Glutamatergic neuron (in vitro differentiated cells): ENCODE measurements at regions not wholly inside any gene's neighbourhood (a gene's known extent, or its start where the extent isn't known, plus 50 kb on each side); places are given as distances from the start of the nearest gene placed in this dataset.

Experiments used
- DNase-seq: peaks from one replicate; pipeline ENCODE4 v3.0.0; 2022
- H3K27ac Mint-ChIP-seq: one replicate; pipeline ENCODE4 v1.8.0; 2020; ENCODE audit warnings: mild to moderate bottlenecking, mixed read lengths, inconsistent platforms; ENCODE audit not compliant: unreplicated experiment
- H3K27me3 Mint-ChIP-seq: one replicate; pipeline ENCODE4 v1.8.0; 2020; ENCODE audit warnings: mild to moderate bottlenecking, moderate library complexity, mixed read lengths, inconsistent platforms; ENCODE audit not compliant: unreplicated experiment
- H3K36me3 Mint-ChIP-seq: one replicate; pipeline ENCODE4 v1.8.0; 2020; ENCODE audit warnings: mild to moderate bottlenecking, mixed read lengths, inconsistent platforms; ENCODE audit not compliant: unreplicated experiment
- H3K4me1 Mint-ChIP-seq: one replicate; pipeline ENCODE4 v1.8.0; 2020; ENCODE audit warnings: mild to moderate bottlenecking, low read depth, mixed read lengths, inconsistent platforms; ENCODE audit not compliant: unreplicated experiment
- H3K4me3 Mint-ChIP-seq: one replicate; pipeline ENCODE4 v1.8.0; 2020; ENCODE audit warnings: mild to moderate bottlenecking, mixed read lengths, inconsistent platforms; ENCODE audit not compliant: unreplicated experiment
- H3K9me3 Mint-ChIP-seq: one replicate; pipeline ENCODE4 v1.8.0; 2020; ENCODE audit warnings: mild to moderate bottlenecking, moderate library complexity, mixed read lengths, inconsistent platforms; ENCODE audit not compliant: unreplicated experiment
- TF ChIP-seq, protein P1 (sequence below): fragments of 200-600 bp; sonication (generic); IDR thresholded peaks from one replicate; pipeline ENCODE4 v1.5.0; 2021; ENCODE audit not compliant: partially characterized antibody, unreplicated experiment

DNA sequence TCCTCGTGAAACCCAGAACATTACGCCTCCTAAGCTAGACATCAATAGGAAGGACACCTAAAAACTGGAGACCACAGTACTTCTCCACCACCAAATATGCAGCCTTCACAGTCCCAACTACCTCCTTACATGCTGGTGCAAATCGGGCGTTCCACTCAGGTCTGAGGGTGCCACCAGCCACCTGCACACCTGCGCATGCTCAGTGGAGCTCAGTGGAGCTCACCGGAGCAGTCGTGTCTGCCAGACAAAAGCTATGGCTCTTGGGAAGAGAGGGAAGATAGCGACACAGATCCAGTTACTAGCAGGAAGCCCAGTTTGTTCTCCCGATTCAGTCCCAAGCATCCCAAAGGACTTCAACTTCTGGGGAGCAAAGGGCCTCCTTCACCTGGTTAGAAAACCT is 237.1 kb downstream of the TSHZ3 start:
- TF ChIP-seq, protein P1, sequence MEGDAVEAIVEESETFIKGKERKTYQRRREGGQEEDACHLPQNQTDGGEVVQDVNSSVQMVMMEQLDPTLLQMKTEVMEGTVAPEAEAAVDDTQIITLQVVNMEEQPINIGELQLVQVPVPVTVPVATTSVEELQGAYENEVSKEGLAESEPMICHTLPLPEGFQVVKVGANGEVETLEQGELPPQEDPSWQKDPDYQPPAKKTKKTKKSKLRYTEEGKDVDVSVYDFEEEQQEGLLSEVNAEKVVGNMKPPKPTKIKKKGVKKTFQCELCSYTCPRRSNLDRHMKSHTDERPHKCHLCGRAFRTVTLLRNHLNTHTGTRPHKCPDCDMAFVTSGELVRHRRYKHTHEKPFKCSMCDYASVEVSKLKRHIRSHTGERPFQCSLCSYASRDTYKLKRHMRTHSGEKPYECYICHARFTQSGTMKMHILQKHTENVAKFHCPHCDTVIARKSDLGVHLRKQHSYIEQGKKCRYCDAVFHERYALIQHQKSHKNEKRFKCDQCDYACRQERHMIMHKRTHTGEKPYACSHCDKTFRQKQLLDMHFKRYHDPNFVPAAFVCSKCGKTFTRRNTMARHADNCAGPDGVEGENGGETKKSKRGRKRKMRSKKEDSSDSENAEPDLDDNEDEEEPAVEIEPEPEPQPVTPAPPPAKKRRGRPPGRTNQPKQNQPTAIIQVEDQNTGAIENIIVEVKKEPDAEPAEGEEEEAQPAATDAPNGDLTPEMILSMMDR = no peak
- H3K9me3 Mint-ChIP-seq = no peaks in the 10 kb centered on the region
- DNase-seq = no peak

DNA sequence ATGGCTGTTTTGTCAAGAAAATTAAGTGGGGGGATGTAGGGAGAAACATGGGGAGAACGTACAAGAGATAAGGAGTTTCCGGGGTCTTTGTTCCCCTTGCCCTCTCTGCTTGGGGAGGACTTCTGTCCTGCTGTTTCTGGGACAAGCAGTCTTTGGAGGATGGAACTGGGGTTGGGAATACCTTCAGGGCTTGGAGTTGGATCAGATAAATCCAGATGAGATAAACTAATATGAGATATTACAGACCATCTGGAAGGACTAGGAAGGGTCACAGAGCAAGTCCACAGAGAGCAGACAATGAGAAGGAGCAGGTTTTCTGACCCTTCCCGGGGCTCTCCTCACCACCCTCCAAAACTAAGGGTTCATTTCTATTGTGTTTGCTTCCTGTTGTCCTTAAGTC is 237.5 kb downstream of the TSHZ3 start:
- Mint-ChIP-seq H3K36me3 (no peaks in the 10 kb centered on the region), H3K4me3 (no peak overlapping the region), H3K27ac (no peak overlapping the region), H3K4me1 (peaks cover 2% of the 10 kb centered on the region), H3K9me3 (no peaks in the 10 kb centered on the region), H3K27me3 (no peaks in the 10 kb centered on the region)
- no peak for DNase-seq
- TF ChIP-seq, protein P1 = no peak

More for the DNA sequence above, 237.1 kb downstream of the TSHZ3 start:
- Mint-ChIP-seq H3K4me1 (peaks cover under 1% of the 10 kb centered on the region), H3K27me3 (no peaks in the 10 kb centered on the region), H3K27ac (no peak overlapping the region), H3K4me3 (no peak overlapping the region), H3K36me3 (no peaks in the 10 kb centered on the region)

GRCh38 chr19:31110336-31110735 is 238.9 kb downstream of the TSHZ3 start:
- TF ChIP-seq, protein P1 = no peak
- Mint-ChIP-seq H3K36me3 (no peaks in the 10 kb centered on the region), H3K27ac (no peak overlapping the region), H3K4me1 (peaks cover 2% of the 10 kb centered on the region), H3K27me3 (no peaks in the 10 kb centered on the region), H3K9me3 (no peaks in the 10 kb centered on the region), H3K4me3 (no peak overlapping the region)
- no peak for DNase-seq

DNA sequence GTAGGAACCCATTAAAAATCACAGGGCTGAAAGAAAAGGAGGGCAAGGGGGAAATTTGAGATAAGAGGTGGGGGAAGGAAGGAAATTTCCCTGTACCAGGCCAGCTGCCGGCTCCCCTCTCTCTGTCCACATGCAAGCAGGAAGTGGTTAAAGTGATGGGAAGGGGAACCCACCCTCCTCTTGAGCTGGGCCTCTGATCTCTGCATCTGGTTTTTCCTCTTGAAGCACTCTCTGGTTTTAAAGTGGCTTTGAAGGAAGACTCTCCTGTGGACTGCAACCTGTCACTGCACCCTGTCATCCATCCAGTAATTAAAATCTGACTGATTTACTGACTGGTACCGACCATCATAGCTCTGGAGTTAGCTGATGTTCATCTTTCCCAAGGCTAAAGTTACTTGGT is 239.6 kb downstream of the TSHZ3 start:
- peaks cover 2% of the 10 kb centered on the region for H3K4me1 Mint-ChIP-seq
- no peak for DNase-seq
- H3K36me3 Mint-ChIP-seq = no peaks in the 10 kb centered on the region
- no peaks in the 10 kb centered on the region for H3K27me3 Mint-ChIP-seq
- H3K27ac Mint-ChIP-seq = no peak overlapping the region
- no peak overlapping the region for H3K4me3 Mint-ChIP-seq
- TF ChIP-seq, protein P1 = no peak
- no peaks in the 10 kb centered on the region for H3K9me3 Mint-ChIP-seq

DNA sequence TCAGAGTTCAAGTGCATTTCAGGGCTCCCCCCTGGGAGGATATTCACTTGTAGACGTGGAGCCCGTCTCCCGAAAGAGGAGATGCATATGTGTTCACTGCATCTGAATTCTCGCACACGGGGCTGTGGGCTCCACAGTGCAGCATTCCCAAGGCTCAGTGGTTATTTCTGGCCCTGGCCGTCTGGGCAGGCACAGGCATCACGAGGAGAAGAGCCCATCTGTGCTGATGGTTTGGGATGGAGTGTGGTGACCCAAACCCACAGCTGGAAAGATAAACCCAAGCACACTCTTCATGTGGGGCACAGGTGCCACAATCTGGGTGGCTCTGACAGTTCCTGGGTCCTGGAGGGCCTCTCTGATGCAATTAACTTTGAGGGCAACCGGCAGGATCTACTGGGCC is 242.1 kb downstream of the TSHZ3 start:
- TF ChIP-seq, protein P1 = no peak
- no peaks in the 10 kb centered on the region for H3K36me3 Mint-ChIP-seq
- no peaks in the 10 kb centered on the region for H3K27me3 Mint-ChIP-seq
- no peaks in the 10 kb centered on the region for H3K9me3 Mint-ChIP-seq
- DNase-seq = no peak
- H3K27ac Mint-ChIP-seq = no peak overlapping the region
- H3K4me1 Mint-ChIP-seq = peaks cover 5% of the 10 kb centered on the region
- H3K4me3 Mint-ChIP-seq = no peak overlapping the region
